DMS114 treated with DMSO at 0.1 percent for 48 hours (cell line): ENCODE measurements at regions not wholly inside any gene's neighbourhood (a gene's known extent, or its start where the extent isn't known, plus 50 kb on each side); places are given as distances from the start of the nearest gene placed in this dataset.

ENCODE experiments used
- DNase-seq: peaks from one replicate; lab custom pipeline; 2025; ENCODE audit not compliant: unreplicated experiment; lab: John Stamatoyannopoulos, UW

GRCh38 chr20:52654567-52654966 is 317.6 kb upstream of the TSHZ2 start:
- DNase-seq: no peak

DNA sequence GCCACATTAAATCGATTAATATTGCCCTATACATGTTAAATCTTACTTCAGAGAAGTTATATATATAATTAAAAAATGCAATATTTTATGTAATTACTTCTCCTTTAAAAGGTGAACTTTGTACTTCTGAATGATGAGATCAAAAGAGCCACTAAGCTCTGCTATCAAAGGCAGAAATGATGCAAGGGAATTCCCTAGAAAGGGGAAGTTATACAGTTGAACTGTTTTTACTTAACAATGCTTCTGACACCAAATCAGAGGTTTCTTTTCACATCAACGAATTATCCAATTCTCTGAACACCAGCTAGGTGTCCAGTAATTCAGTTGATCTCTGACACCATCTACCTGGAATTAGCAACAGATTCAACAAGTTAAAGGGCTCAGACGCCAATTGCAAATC is 319.9 kb upstream of the TSHZ2 start:
- DNase-seq: no peak

- DNase-seq: no peak
Observed at GRCh38 chr20:52649727-52650126, 322.4 kb upstream of the TSHZ2 start.

DNA sequence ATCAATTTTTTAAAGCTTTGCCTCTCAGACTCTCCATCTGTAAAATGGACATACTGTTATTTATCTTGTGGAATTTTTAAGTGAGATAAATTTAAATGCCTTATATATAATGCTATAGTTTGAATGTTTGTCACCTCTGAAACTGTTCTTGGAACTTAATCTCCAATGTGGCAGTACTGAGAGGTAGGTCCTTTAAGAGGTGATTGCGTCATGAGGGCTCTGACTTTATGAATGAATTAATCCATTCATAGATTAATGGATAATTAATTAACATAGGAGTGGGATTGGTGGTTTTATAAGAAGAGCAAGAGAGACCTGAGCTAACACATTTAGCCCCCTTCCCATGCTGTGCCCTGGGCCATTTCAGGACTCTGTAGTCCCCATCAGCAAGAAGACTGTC is 326.3 kb upstream of the TSHZ2 start:
- DNase-seq: no peak

- no peak for DNase-seq
Observed at GRCh38 chr20:52643034-52643433, 329.1 kb upstream of the TSHZ2 start.

GRCh38 chr20:52637201-52637600 is 335.0 kb upstream of the TSHZ2 start:
- no peak for DNase-seq

GRCh38 chr20:52631469-52631868 is 340.7 kb upstream of the TSHZ2 start:
- DNase-seq: no peak

DNA sequence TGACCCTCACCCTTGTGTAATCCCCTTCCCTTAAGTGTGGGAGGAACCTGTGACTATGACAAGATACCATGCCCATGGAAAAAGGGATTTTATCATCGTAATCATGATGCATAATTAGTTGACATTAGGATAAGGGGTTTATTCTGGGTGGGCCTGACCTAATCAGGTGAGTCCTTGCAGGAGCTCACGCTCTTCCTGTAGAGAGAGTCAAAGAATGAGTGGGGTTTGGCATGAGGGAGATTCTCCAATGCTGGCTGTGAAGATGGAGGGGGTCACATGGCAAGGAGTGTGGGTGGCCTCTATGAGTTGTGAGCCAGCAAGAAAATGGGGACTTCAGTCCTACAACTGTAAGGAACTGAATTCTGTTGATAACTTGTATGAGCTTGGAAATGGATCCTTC is 342.0 kb upstream of the TSHZ2 start:
- DNase-seq: no peak

DNA sequence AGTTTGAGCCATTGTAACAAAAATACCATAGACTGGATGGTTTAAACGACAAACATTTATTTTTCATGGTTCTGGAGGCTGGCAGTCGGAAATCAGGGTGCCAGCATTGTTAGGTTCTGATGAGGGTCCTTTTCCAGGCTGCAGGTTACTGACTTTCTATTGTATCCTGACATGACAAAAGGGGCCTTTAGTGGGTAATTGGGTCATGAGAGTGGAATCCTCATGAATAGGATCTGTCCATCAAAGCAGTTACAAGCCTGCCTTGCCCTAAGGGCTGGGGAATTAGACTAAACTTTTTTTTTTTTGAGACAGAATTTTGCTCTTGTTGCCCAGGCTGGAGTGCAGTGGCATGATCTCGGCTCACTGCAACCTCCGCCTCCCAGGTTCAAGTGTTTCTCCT is 347.9 kb upstream of the TSHZ2 start:
- DNase-seq: no peak

DNA sequence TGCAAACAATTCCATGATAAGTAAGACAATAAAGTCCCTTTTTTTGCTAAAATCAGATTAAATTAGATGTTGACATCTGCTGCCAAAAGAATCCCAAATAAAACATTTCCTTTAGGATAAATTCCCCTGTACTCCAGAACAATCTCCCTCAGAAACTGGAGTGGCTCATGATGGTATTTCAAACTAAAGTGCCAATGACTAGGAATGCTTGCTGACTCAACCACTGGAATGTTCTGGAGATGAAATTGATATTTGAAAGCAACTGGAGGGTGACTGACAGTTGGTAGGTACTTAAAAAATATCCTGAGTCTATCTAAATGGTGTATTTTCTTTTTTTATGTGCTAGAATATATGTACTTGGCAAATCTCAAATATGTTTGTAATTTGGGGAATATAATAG is 350.1 kb upstream of the TSHZ2 start:
- no peak for DNase-seq

DNA sequence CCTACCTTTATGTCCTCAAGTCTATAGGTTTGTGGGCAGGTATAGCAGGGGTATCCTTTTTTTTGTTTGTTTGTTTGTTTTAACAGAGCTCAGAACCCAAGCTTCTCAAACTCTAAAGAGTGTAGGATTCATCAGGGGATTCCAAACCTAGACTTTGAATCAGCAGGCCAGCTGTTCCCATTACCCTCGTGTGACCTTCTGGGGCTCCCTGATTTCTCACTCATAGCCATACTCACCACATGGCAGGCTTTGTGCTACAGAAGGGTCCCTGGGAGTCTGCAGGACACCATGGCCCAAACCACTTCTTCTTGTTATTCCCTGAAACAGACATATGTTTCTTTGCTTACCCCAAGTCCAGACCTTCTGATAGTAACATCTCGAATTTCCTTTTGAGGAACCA is 350.8 kb upstream of the TSHZ2 start:
- DNase-seq: no peak

DNA sequence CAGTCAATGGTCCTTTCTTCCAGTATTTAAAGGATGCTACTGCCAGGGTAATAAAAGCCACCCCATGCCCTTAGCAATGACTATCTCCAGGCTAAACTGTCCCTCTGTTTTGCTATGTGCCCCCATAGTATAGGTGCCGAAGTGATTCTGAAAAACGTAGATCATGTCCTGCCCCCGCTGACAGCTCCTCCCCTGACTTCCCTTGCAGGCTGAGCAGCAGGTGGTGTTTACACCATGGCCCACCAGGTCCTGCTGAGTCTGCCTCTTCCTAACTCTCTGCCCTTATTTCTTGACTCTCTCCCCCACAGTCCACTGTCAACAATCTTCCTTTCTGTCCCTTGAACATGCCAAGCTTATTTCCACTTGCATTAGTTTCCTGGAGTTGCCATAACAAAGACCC is 352.5 kb upstream of the TSHZ2 start:
- DNase-seq: no peak

GRCh38 chr20:52619101-52619500 is 353.1 kb upstream of the TSHZ2 start:
- DNase-seq: no peak

DNA sequence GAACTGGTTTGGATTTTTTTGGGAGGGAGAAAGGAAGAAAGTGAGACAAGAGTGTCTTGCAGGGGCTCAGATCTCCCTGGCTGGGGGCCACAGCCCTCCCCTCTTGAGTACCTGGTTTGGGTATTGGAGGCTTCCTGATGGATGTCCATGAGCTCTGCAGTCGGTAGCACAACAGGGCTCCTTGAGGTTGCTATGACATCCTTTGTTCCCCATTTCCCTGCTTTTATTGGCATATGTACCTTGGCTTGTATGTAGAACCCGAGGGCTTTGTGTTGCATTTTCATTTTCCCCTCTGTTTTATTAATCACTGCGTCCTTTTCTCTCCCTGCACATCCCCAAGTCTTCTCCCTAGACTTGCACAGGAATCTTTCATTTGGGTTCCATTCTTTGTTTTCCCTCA is 355.5 kb upstream of the TSHZ2 start:
- no peak for DNase-seq

DNA sequence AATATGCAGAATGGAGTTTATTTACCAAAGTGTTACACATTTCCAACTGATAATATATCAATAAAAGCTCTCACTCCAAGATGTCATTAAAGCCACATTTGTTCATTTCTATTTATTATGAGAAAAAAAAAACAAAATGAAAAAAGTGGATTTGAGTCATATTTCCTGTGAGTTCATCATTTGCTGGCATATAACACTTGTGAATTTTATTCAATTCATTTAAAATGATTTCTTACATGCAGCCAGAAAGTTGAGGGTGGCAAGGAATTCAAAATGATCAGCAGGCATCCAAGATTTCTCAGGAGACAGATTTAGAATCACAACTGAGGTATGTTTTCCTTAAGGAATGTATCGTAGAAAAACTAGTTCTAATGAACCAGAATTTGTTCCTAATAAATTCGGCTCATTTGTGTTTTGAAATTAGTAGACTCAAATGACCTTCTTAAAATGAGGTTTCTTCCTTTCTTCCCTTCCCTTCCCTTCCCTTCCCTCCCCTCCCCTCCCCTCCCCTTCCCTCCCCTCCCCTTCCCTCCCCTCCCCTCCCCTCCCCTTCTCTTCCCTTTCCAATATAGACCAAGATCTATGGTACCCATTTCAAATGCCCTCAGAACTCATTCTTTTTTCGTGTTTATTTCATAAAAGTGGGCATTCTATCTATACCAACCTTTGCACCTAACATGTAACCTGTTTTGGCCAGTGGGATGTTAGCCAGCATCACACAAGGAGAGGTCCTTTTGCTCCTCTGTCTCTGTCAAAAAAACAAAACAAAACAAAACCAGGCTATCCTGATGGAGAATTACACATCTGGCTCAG is 357.9 kb upstream of the TSHZ2 start:
- DNase-seq: no peak

DNA sequence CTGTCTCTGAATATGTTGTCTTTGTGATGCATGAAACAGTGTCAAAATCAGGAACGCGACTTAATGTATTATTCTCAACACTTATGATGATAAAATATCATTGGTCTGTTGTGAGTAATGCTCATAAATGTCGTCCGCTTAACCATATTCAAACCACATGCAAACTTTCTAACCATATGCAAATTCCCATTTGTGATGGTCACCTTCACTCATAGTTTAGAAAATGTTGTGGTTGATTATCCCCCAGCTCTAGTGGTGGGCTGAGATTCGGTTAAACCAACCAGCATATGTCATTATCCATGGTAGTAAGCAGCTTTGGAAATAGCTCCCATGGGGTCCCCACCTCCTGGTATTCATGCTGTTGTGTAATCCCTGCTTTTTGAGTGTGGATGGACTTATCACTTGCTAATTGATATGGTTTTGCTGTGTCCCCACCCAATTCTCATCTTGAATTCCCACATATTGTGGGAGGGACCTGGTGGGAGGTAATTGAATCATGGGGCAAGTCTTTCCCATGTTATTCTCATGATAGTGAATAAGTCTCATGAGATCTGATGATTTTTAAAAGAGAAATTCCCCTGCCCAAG is 360.0 kb upstream of the TSHZ2 start:
- DNase-seq: no peak

- DNase-seq: no peak
Observed at GRCh38 chr20:52610749-52611148, 361.4 kb upstream of the TSHZ2 start.

GRCh38 chr20:52601295-52601971 is 370.7 kb upstream of the TSHZ2 start:
- DNase-seq: no peak

GRCh38 chr20:52596256-52596655 is 375.9 kb upstream of the TSHZ2 start:
- DNase-seq: no peak

DNA sequence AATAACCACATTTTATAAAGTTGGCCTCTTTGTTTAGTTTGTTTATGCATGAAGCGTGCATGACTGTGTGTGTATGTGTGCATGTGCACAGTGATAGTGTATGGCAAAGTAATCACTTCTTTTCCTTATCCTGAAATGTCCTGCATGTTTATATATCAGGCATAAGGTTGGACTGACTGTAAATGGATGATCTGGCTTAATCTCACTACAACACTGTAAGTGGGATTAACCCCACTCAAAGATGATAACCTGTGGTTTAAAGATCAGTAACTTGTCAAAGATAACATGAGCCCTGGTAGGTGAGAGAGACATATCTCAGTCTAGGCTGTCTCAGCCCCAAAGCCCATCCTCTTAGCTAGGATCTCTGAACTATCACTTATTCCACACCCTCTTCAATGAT is 376.6 kb upstream of the TSHZ2 start:
- no peak for DNase-seq

GRCh38 chr20:52593654-52594053 is 378.5 kb upstream of the TSHZ2 start:
- DNase-seq: no peak

DNA sequence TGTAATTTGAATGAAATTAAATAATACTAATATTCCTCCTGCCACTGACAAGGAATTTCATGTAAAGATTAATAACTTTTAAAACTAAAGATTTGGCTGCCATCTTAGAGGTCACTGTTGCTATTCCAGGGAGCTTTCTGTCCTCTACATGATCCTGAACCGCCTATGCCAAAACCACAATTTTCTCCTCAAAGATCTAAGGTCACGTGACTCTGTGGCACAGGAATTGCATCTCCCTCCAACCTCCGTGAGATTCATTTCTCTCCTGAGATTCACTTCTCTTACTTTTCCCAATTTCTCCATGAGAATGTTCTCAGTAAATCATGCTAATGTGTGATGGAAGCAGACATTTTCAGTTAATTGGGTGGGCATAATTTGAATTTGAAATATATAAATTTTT is 379.6 kb upstream of the TSHZ2 start:
- DNase-seq: no peak
